KMS-11 (cell line): ENCODE measurements at regions not wholly inside any gene's neighbourhood (a gene's known extent, or its start where the extent isn't known, plus 50 kb on each side); places are given as distances from the start of the nearest gene placed in this dataset.
A peak's percentile ranks its signal among the peaks of the same experiment; 100 is the strongest.

Experiments used
- H2AFZ ChIP-seq: fragments of 200-600 bp; sonication (generic); 2 replicates; pipeline ENCODE4 v1.6.1; 2016; ENCODE audit warnings: antibody characterized with exemption, mixed run types, low read depth
- H3K27ac ChIP-seq: fragments of 200-600 bp; sonication (generic); 2 replicates; pipeline ENCODE4 v1.6.1; 2016; ENCODE audit warnings: mild to moderate bottlenecking, mixed run types
- H3K27me3 ChIP-seq: fragments of 200-600 bp; sonication (generic); 2 replicates; pipeline ENCODE4 v1.6.1; 2017; ENCODE audit warnings: mild to moderate bottlenecking, low read depth, mixed run types, moderate library complexity; ENCODE audit not compliant: insufficient read depth
- H3K36me3 ChIP-seq: fragments of 200-600 bp; sonication (generic); 2 replicates; pipeline ENCODE4 v1.6.1; 2017; ENCODE audit warnings: mild to moderate bottlenecking, mixed run types; ENCODE audit not compliant: insufficient read depth
- H3K4me1 ChIP-seq: fragments of 200-600 bp; sonication (generic); 2 replicates; pipeline ENCODE4 v1.6.1; 2016; ENCODE audit warnings: mild to moderate bottlenecking, low read depth, mixed run types; ENCODE audit not compliant: poor library complexity, severe bottlenecking
- H3K4me2 ChIP-seq: fragments of 200-600 bp; sonication (generic); 2 replicates; pipeline ENCODE4 v1.7.0; 2016; ENCODE audit warnings: mild to moderate bottlenecking, mixed run types
- H3K4me3 ChIP-seq: fragments of 200-600 bp; sonication (generic); IDR thresholded peaks from 2 replicates; pipeline ENCODE4 v1.6.1; 2017; ENCODE audit warnings: low read depth, low read length, mixed read lengths; ENCODE audit not compliant: insufficient read depth
- H3K79me2 ChIP-seq: fragments of 200-600 bp; sonication (generic); 2 replicates; pipeline ENCODE4 v1.6.1; 2016; ENCODE audit warnings: low read depth, mixed run types; ENCODE audit not compliant: insufficient read depth
- H3K9ac ChIP-seq: fragments of 200-600 bp; sonication (generic); 2 replicates; pipeline ENCODE4 v1.6.1; 2016; ENCODE audit warnings: mild to moderate bottlenecking, mixed run types
- H4K20me1 ChIP-seq: fragments of 200-600 bp; sonication (generic); 2 replicates; pipeline ENCODE4 v1.6.1; 2016; ENCODE audit warnings: mild to moderate bottlenecking, mixed run types; ENCODE audit not compliant: insufficient read depth
- TF ChIP-seq, protein P1 (sequence below): fragments of 200-600 bp; sonication (generic); conservative IDR thresholded peaks from 2 replicates; pipeline ENCODE4 v1.6.1; 2017; ENCODE audit warnings: low read depth, mild to moderate bottlenecking, antibody characterized with exemption, low read length, moderate library complexity, mixed read lengths

DNA sequence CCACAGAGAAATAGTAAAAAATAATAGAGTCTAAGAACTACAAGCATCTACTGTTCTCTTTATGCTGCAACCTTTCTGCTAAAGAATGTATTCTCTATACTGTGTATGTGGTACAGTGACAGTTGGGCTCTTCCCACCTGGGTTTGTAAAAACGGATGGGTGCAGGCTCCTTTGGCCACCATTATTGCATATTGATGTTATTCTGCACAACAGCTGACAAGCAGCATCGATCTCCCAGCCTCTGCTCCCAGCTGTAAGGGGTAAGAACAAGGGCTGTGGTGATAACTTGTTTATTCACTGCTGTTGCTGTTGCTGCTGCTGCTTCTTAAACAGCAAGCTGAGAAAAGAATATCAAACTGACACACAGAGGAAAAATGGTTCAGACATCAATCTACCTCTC lies 56.1 kb downstream of the KCNRG start:
- H3K9ac ChIP-seq, result no peak overlapping the region
- peaks cover 9% of the 10 kb centered on the region; the same call in 1 of the 2 replicates for H3K36me3 ChIP-seq
- no peak overlapping the region for H2AFZ ChIP-seq
- H3K27ac ChIP-seq, result no peak overlapping the region
- H3K27me3 ChIP-seq, result no peaks in the 10 kb centered on the region
- no peak overlapping the region for H3K4me3 ChIP-seq
- peaks cover 89% of the 10 kb centered on the region for H3K79me2 ChIP-seq
- peaks cover 74% of the 10 kb centered on the region for H3K4me1 ChIP-seq
- H4K20me1 ChIP-seq, result peaks cover 63% of the 10 kb centered on the region
- H3K4me2 ChIP-seq, result no peak overlapping the region
- TF ChIP-seq, protein P1, sequence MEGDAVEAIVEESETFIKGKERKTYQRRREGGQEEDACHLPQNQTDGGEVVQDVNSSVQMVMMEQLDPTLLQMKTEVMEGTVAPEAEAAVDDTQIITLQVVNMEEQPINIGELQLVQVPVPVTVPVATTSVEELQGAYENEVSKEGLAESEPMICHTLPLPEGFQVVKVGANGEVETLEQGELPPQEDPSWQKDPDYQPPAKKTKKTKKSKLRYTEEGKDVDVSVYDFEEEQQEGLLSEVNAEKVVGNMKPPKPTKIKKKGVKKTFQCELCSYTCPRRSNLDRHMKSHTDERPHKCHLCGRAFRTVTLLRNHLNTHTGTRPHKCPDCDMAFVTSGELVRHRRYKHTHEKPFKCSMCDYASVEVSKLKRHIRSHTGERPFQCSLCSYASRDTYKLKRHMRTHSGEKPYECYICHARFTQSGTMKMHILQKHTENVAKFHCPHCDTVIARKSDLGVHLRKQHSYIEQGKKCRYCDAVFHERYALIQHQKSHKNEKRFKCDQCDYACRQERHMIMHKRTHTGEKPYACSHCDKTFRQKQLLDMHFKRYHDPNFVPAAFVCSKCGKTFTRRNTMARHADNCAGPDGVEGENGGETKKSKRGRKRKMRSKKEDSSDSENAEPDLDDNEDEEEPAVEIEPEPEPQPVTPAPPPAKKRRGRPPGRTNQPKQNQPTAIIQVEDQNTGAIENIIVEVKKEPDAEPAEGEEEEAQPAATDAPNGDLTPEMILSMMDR, result no peak

DNA sequence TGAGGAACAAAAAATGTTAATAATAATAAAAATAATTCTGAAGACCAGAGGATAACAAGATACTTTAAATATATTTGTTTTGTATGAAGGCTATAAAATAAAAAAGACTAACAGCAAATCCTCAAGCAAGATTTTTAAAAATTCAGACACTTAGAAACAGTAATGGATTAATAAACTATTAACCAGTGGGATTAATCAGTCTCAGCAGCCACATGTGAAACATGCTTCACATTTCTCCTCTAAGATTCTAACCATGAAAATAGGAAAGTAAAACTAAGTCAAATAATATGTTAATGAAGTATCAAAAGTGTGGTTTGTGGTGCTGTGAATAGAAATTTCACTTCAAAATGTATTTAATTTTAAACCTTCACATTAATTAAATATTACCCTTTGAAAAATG lies 57.4 kb downstream of the KCNRG start:
- H3K4me1 ChIP-seq, result peaks cover 86% of the 10 kb centered on the region
- H3K36me3 ChIP-seq, result peaks cover 6% of the 10 kb centered on the region; the same call in 1 of the 2 replicates
- H3K4me3 ChIP-seq, result no peak overlapping the region
- H3K79me2 ChIP-seq, result peaks cover 100% of the 10 kb centered on the region
- H3K9ac ChIP-seq, result no peak overlapping the region
- no peak overlapping the region for H3K27ac ChIP-seq
- H3K4me2 ChIP-seq, result peak overlapping the region; percentile 34
- no peaks in the 10 kb centered on the region for H3K27me3 ChIP-seq
- H2AFZ ChIP-seq, result no peak overlapping the region
- TF ChIP-seq, protein P1, result no peak
- peaks cover 74% of the 10 kb centered on the region for H4K20me1 ChIP-seq

DNA sequence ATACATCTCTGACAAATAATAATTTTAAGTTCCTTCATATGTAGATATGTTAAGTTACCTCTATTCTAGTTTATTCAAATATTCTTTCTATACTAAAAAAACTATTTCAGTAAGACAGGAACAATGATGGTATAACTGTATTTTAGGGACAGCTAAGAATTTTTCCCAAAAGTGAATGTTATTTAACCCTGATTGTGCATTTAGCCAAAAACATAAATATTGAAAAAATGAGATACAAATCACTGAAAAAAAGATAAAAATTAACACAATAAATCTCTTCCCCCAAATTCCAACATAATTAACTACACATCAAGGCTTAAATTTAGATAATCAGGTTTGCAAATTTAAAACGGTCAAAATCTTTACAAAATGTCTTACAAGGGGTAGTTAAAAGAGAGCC lies 58.1 kb downstream of the KCNRG start:
- TF ChIP-seq, protein P1, result no peak
- H3K36me3 ChIP-seq, result peaks cover 6% of the 10 kb centered on the region; the same call in 1 of the 2 replicates
- peaks cover 80% of the 10 kb centered on the region for H4K20me1 ChIP-seq
- H3K4me1 ChIP-seq, result peaks cover 91% of the 10 kb centered on the region
- H3K27me3 ChIP-seq, result no peaks in the 10 kb centered on the region
- H3K27ac ChIP-seq, result no peak overlapping the region
- H2AFZ ChIP-seq, result no peak overlapping the region
- H3K4me3 ChIP-seq, result no peak overlapping the region
- H3K9ac ChIP-seq, result no peak overlapping the region
- peaks cover 100% of the 10 kb centered on the region for H3K79me2 ChIP-seq
- no peak overlapping the region for H3K4me2 ChIP-seq

DNA sequence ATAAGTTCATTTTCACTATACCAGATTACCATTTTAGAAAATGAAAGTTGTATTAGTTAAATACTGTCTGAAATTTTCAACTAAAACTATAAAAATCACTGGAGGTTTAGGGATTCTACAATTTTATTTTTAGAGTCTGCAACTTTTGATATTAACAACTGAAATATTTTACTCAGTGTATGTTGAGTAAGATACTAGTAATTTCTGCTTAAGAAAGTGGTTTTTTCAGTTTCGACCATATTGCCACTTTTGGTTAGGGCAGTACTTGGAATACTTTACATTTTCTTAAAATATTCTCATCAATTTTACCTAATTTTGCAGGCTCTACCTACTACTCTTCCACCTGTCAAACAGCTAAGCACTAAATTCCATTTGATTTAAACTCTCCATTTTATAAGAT lies 59.6 kb downstream of the KCNRG start:
- Histone ChIP-seq H3K27me3 (no peaks in the 10 kb centered on the region), H3K79me2 (peaks cover 100% of the 10 kb centered on the region), H3K4me2 (peak overlapping the region; percentile 90), H2AFZ (no peak overlapping the region), H3K9ac (no peak overlapping the region), H3K27ac (peak overlapping the region; percentile 34; the same call in 1 of the 2 replicates), H3K4me3 (no peak overlapping the region), H3K36me3 (peaks cover 6% of the 10 kb centered on the region; the same call in 1 of the 2 replicates), H3K4me1 (peaks cover 82% of the 10 kb centered on the region), H4K20me1 (peaks cover 81% of the 10 kb centered on the region)
- TF ChIP-seq, protein P1, result no peak
